ENCODE measurements at regions not wholly inside any gene's neighbourhood (a gene's known extent, or its start where the extent isn't known, plus 50 kb on each side); places are given as distances from the start of the nearest gene placed in this dataset.

GRCh38 chr4:13844740-13845139 is 217.2 kb upstream of the BOD1L1 start:
- no peak for DNase-seq (ENCODE audit: low read depth in 2 of 2)

GRCh38 chr4:13849778-13850177 is 222.3 kb upstream of the BOD1L1 start:
- DNase-seq (ENCODE audit: low read depth in 2 of 2), result peak in 1 of 2 donors; percentile 72

GRCh38 chr4:13851085-13851940 is 223.8 kb upstream of the BOD1L1 start:
- no peak for DNase-seq (ENCODE audit: low read depth in 2 of 2)

- no peak for DNase-seq (ENCODE audit: low read depth in 2 of 2)
These were observed 224.9 kb upstream of the BOD1L1 start for GRCh38 chr4:13852411-13852810.

GRCh38 chr4:13856387-13856786 is 228.9 kb upstream of the BOD1L1 start:
- DNase-seq (ENCODE audit: low read depth in 2 of 2), result no peak

- DNase-seq (ENCODE audit: low read depth in 2 of 2), result no peak
These were observed 229.9 kb upstream of the BOD1L1 start for GRCh38 chr4:13857397-13857796.

- no peak for DNase-seq (ENCODE audit: low read depth in 2 of 2)
These were observed 230.3 kb upstream of the BOD1L1 start for GRCh38 chr4:13857800-13858199.

GRCh38 chr4:13859423-13859822 is 231.9 kb upstream of the BOD1L1 start:
- DNase-seq (ENCODE audit: low read depth in 2 of 2), result no peak

GRCh38 chr4:13860126-13860525 is 232.6 kb upstream of the BOD1L1 start:
- peak; percentile 26 to 62 for DNase-seq (ENCODE audit: low read depth in 2 of 2)

GRCh38 chr4:13865871-13866669 is 238.5 kb upstream of the BOD1L1 start:
- no peak for DNase-seq (ENCODE audit: low read depth in 2 of 2)

- DNase-seq (ENCODE audit: low read depth in 2 of 2), result no peak
These were observed 239.4 kb upstream of the BOD1L1 start for GRCh38 chr4:13866881-13867280.

- DNase-seq (ENCODE audit: low read depth in 2 of 2), result no peak
These were observed 244.6 kb upstream of the BOD1L1 start for GRCh38 chr4:13872155-13872554.

GRCh38 chr4:13872955-13873354 is 245.4 kb upstream of the BOD1L1 start:
- no peak for DNase-seq (ENCODE audit: low read depth in 2 of 2)

- no peak for DNase-seq (ENCODE audit: low read depth in 2 of 2)
These were observed 247.7 kb upstream of the BOD1L1 start for GRCh38 chr4:13875181-13875580.

- no peak for DNase-seq (ENCODE audit: low read depth in 2 of 2)
These were observed 248.6 kb upstream of the BOD1L1 start for GRCh38 chr4:13876131-13876530.

- no peak for DNase-seq (ENCODE audit: low read depth in 2 of 2)
These were observed 249.4 kb upstream of the BOD1L1 start for GRCh38 chr4:13876940-13877339.

GRCh38 chr4:13877626-13878025 is 250.1 kb upstream of the BOD1L1 start:
- no peak for DNase-seq (ENCODE audit: low read depth in 2 of 2)

GRCh38 chr4:13881892-13882291 is 254.4 kb upstream of the BOD1L1 start:
- DNase-seq (ENCODE audit: low read depth in 2 of 2), result peak in 1 of 2 donors; percentile 6

GRCh38 chr4:13887010-13887409 is 259.5 kb upstream of the BOD1L1 start:
- DNase-seq (ENCODE audit: low read depth in 2 of 2), result no peak

GRCh38 chr4:13888112-13888511 is 260.6 kb upstream of the BOD1L1 start:
- peak; percentile 79 to 96 for DNase-seq (ENCODE audit: low read depth in 2 of 2)

GRCh38 chr4:13891544-13891939 is 264.0 kb upstream of the BOD1L1 start:
- no peak for DNase-seq (ENCODE audit: low read depth in 2 of 2)

- peak in 1 of 2 donors; percentile 34 for DNase-seq (ENCODE audit: low read depth in 2 of 2)
These were observed 265.2 kb upstream of the BOD1L1 start for GRCh38 chr4:13892739-13893105.

GRCh38 chr4:13893211-13893610 is 265.7 kb upstream of the BOD1L1 start:
- no peak for DNase-seq (ENCODE audit: low read depth in 2 of 2)

Measured in lung microvascular endothelial cell (primary cell).